IMR-90 (cell line): ENCODE measurements at regions not wholly inside any gene's neighbourhood (a gene's known extent, or its start where the extent isn't known, plus 50 kb on each side); places are given as distances from the start of the nearest gene placed in this dataset.

Experiments used
- ATAC-seq: fragments of 200-7000 bp; cut with Tn5 transposase; 2 replicates; pipeline ENCODE4 v1.9.1; 2020; ENCODE audit warnings: low read depth, mild to moderate bottlenecking, moderate library complexity
- BruUV-seq: library from RNA; stranded (reverse); fragments of 400-500 nt; replicated peaks from 2 replicates; lab custom pipeline; 2021; lab: Mats Ljungman, UMichigan
- CTCF ChIA-PET: fragments of 300-600 bp; formaldehyde crosslinking; extraction: SDS; loops from one replicate; lab custom pipeline; 2021; ENCODE audit warnings: antibody characterized with exemption; lab: Yijun Ruan, JAX
- POLR2A ChIA-PET: fragments of 300-600 bp; sonication (Branson Sonifier 250); formaldehyde crosslinking; loops from one replicate; lab custom pipeline; 2022; ENCODE audit warnings: antibody characterized with exemption; ENCODE audit not compliant: unreplicated experiment; lab: Charles Lee
- DNase-seq: peaks from one replicate; pipeline ENCODE4 v3.0.0; 2013
- H2AFZ ChIP-seq: replicated peaks from 2 replicates; pipeline ENCODE3; 2013; ENCODE audit warnings: low read length, mild to moderate bottlenecking; ENCODE audit not compliant: poor library complexity
- H2AK5ac ChIP-seq: 2 replicates; pipeline ENCODE4 v1.6.1; 2013; ENCODE audit warnings: low read depth, low read length, inconsistent platforms
- H2AK9ac ChIP-seq: replicated peaks from 2 replicates; pipeline ENCODE3; 2013; ENCODE audit warnings: mild to moderate bottlenecking, low read depth, low read length, moderate library complexity; ENCODE audit not compliant: poor library complexity
- H2BK120ac ChIP-seq: 2 replicates; pipeline ENCODE4 v1.6.1; 2013; ENCODE audit warnings: low read depth, low read length, inconsistent platforms
- H2BK15ac ChIP-seq: 3 replicates; pipeline ENCODE4 v1.6.1; 2013; ENCODE audit warnings: low read depth, low read length, inconsistent platforms
- H2BK20ac ChIP-seq: 2 replicates; pipeline ENCODE4 v1.6.1; 2013; ENCODE audit warnings: low read depth, mild to moderate bottlenecking, inconsistent platforms, low read length, moderate library complexity
- H2BK5ac ChIP-seq: 2 replicates; pipeline ENCODE4 v1.6.1; 2013; ENCODE audit warnings: mild to moderate bottlenecking, low read depth, low read length, inconsistent platforms; ENCODE audit not compliant: poor library complexity, severe bottlenecking
- H3K14ac ChIP-seq: replicated peaks from 2 replicates; pipeline ENCODE4 v1.6.1; 2013; ENCODE audit warnings: low read depth, low read length, inconsistent platforms
- H3K18ac ChIP-seq: 2 replicates; pipeline ENCODE4 v1.6.1; 2013; ENCODE audit warnings: low read depth, low read length, control low read depth
- H3K23ac ChIP-seq: 2 replicates; pipeline ENCODE4 v1.6.1; 2013; ENCODE audit warnings: low read depth, low read length, inconsistent platforms
- H3K27ac ChIP-seq: 2 replicates; pipeline ENCODE4 v1.5.1; 2013; ENCODE audit warnings: mild to moderate bottlenecking, control low read depth, low read length; ENCODE audit not compliant: insufficient read depth
- H3K27me3 ChIP-seq: 2 replicates; pipeline ENCODE4 v1.6.1; 2013; ENCODE audit warnings: low read length; ENCODE audit not compliant: control insufficient read depth, insufficient read depth
- H3K36me3 ChIP-seq: 2 replicates; pipeline ENCODE4 v1.6.1; 2013; ENCODE audit warnings: low read length, mixed read lengths; ENCODE audit not compliant: control insufficient read depth, insufficient read depth
- H3K4ac ChIP-seq: 2 replicates; pipeline ENCODE4 v1.6.1; 2013; ENCODE audit warnings: low read depth, low read length, inconsistent platforms
- H3K4me1 ChIP-seq: 2 replicates; pipeline ENCODE4 v1.6.1; 2013; ENCODE audit warnings: low read length, mixed read lengths; ENCODE audit not compliant: control insufficient read depth, insufficient read depth
- H3K4me2 ChIP-seq: 2 replicates; pipeline ENCODE4 v1.6.1; 2013; ENCODE audit warnings: low read depth, mild to moderate bottlenecking, control low read depth, low read length, moderate library complexity
- H3K4me3 ChIP-seq: 2 replicates; pipeline ENCODE4 v1.5.1; 2013; ENCODE audit warnings: low read depth, mild to moderate bottlenecking, control low read depth, low read length, moderate library complexity; ENCODE audit not compliant: insufficient read depth
- H3K56ac ChIP-seq: 2 replicates; pipeline ENCODE4 v1.6.1; 2013; ENCODE audit warnings: low read length, inconsistent platforms; ENCODE audit not compliant: insufficient read depth; ENCODE audit errors: extremely low read depth
- H3K79me1 ChIP-seq, 2 experiments: 2 replicates each; pipeline ENCODE4 v1.6.1; 2013; ENCODE audit warnings: low read length in 2 of 2, inconsistent platforms in 1 of 2, low read depth in 1 of 2
- H3K9ac ChIP-seq: 2 replicates; pipeline ENCODE4 v1.6.1; 2013; ENCODE audit warnings: low read depth, low read length, control low read depth
- H3K9me1 ChIP-seq: 2 replicates; pipeline ENCODE4 v1.6.1; 2013; ENCODE audit warnings: low read length, inconsistent platforms; ENCODE audit not compliant: insufficient read depth
- H3K9me3 ChIP-seq: 2 replicates; pipeline ENCODE4 v1.6.1; 2013; ENCODE audit warnings: low read length; ENCODE audit not compliant: control insufficient read depth, insufficient read depth
- H4K20me1 ChIP-seq: 2 replicates; pipeline ENCODE4 v1.6.1; 2013; ENCODE audit warnings: low read length, inconsistent platforms; ENCODE audit not compliant: insufficient read depth
- H4K5ac ChIP-seq: 2 replicates; pipeline ENCODE4 v1.6.1; 2013; ENCODE audit warnings: mild to moderate bottlenecking, low read depth, low read length, control low read depth
- H4K8ac ChIP-seq, 2 experiments: 2 replicates each; pipeline ENCODE4 v1.6.1; 2013; ENCODE audit warnings: low read depth in 2 of 2, low read length in 2 of 2, control low read depth in 1 of 2, inconsistent platforms in 1 of 2
- H4K91ac ChIP-seq: 2 replicates; pipeline ENCODE4 v1.6.1; 2013; ENCODE audit warnings: low read depth, low read length, inconsistent platforms; ENCODE audit not compliant: insufficient read depth
- CEBPB ChIP-seq: IDR thresholded peaks from 2 replicates; pipeline ENCODE4 v1.6.1; 2012; ENCODE audit warnings: low read depth, low read length, improper control_type of control experiment
- CHD1 ChIP-seq: IDR thresholded peaks from 2 replicates; pipeline ENCODE4 v1.6.1; 2012; ENCODE audit warnings: low read depth, low read length, improper control_type of control experiment
- FOS ChIP-seq: fragments of 150-350 bp; IDR thresholded peaks from 2 replicates; pipeline ENCODE4 v1.6.1; 2016; ENCODE audit warnings: low read depth, low read length
- MAFK ChIP-seq: IDR thresholded peaks from 2 replicates; pipeline ENCODE4 v1.6.1; 2012; ENCODE audit warnings: low read depth, low read length, improper control_type of control experiment
- MAZ ChIP-seq: IDR thresholded peaks from 2 replicates; pipeline ENCODE4 v1.6.1; 2012; ENCODE audit warnings: low read depth, mild to moderate bottlenecking, low read length, improper control_type of control experiment, moderate library complexity, borderline replicate concordance
- RCOR1 ChIP-seq: IDR thresholded peaks from 2 replicates; pipeline ENCODE4 v1.6.1; 2012; ENCODE audit warnings: mild to moderate bottlenecking, low read length, improper control_type of control experiment; ENCODE audit not compliant: insufficient replicate concordance
- RFX5 ChIP-seq: IDR thresholded peaks from 2 replicates; pipeline ENCODE4 v1.8.0; 2012; ENCODE audit warnings: low read depth, mild to moderate bottlenecking, low read length, moderate library complexity
- SMC3 ChIP-seq: fragments of 150-350 bp; IDR thresholded peaks from 2 replicates; pipeline ENCODE4 v1.6.1; 2016; ENCODE audit warnings: low read depth, mild to moderate bottlenecking, antibody characterized with exemption, low read length, moderate library complexity
- WGBS, 2 experiments: methylation state at CpG; one replicate each; pipeline versions ENCODE4 v1.1.5 to v1.1.7; 2013; ENCODE audit warnings: missing lambda C conversion rate in 2 of 2; ENCODE audit not compliant: insufficient read length in 1 of 2; ENCODE audit errors: extremely low coverage in 2 of 2; 5-methylcytosine and 5-hydroxymethylcytosine counted together
- dilution Hi-C: fragments of 300-500 bp; cut with HindIII; formaldehyde crosslinking; loops from one replicate; pipeline ENCODE4 v1.14.3; 2018; ENCODE audit warnings: low sequenced_read_pairs; ENCODE audit not compliant: unreplicated experiment
- in situ Hi-C: fragments of 300-500 bp; cut with MboI; formaldehyde crosslinking; loops from 3 replicates; pipeline ENCODE4 v1.14.3; 2019; ENCODE audit warnings: low sequenced_read_pairs, inconsistent platforms, mixed read lengths
- intact Hi-C: fragments of 100-400 bp; cut with micrococcal nuclease; formaldehyde crosslinking; loops from 2 replicates; pipeline ENCODE4 v1.10.0; 2022
- TF ChIP-seq, protein P1 (sequence below): fragments of 150-350 bp; IDR thresholded peaks from 2 replicates; pipeline ENCODE4 v1.6.1; 2017; ENCODE audit warnings: mild to moderate bottlenecking, antibody characterized with exemption, low read length, low read depth

DNA sequence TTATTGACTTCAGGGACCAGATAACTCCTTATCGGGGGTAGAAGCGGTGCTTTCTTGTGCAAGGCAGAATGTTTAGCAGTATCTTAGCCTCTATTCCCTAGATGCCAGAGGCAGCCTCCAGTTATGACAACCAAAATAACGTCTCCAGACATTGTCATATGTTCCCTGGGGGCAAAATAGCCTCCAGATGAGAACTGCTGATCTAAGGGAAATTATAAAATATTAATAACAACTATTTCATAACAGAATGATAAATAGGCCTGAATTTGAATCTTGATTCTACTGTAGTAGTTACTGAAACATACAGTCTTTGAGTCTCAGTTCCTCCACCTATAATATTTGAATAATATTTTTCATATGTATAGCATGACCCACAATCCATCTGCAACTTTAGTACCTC lies 1431.3 kb downstream of the ZPLD1 start:
- H2BK15ac ChIP-seq = no peak overlapping the region
- H4K8ac ChIP-seq = no peak overlapping the region
- no peak overlapping the region for H3K4me3 ChIP-seq
- no peak overlapping the region for H3K4me2 ChIP-seq
- in situ Hi-C loops (no loop called here), intact Hi-C loops (no loop called here), dilution Hi-C loops (no loop called here)
- H3K14ac ChIP-seq = no peak overlapping the region
- H3K36me3 ChIP-seq = no peaks in the 10 kb centered on the region
- no peak overlapping the region for H3K56ac ChIP-seq
- WGBS, 2 experiments = no CpG with 5 or more reads among the region's 3 CpGs
- DNase-seq (no peak), ATAC-seq (no peak)
- H3K79me1 ChIP-seq = no peaks in the 10 kb centered on the region
- H4K5ac ChIP-seq = no peak overlapping the region
- H3K18ac ChIP-seq = no peak overlapping the region
- CTCF ChIA-PET = no interaction called here
- POLR2A ChIA-PET = no interaction called here
- TF ChIP-seq CEBPB (no peak), MAFK (peak; percentile 70), RCOR1 (no peak), MAZ (no peak), FOS (no peak), RFX5 (no peak), CHD1 (no peak), SMC3 (no peak)
- TF ChIP-seq, protein P1, sequence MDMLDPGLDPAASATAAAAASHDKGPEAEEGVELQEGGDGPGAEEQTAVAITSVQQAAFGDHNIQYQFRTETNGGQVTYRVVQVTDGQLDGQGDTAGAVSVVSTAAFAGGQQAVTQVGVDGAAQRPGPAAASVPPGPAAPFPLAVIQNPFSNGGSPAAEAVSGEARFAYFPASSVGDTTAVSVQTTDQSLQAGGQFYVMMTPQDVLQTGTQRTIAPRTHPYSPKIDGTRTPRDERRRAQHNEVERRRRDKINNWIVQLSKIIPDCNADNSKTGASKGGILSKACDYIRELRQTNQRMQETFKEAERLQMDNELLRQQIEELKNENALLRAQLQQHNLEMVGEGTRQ = no peak
- H3K4me1 ChIP-seq = no peaks in the 10 kb centered on the region
- H3K9me1 ChIP-seq = no peaks in the 10 kb centered on the region
- no peak overlapping the region for H2BK120ac ChIP-seq
- no peak overlapping the region for H2BK20ac ChIP-seq
- H3K9ac ChIP-seq = no peak overlapping the region
- H3K4ac ChIP-seq = no peak overlapping the region
- H3K9me3 ChIP-seq = no peaks in the 10 kb centered on the region; the same call in 1 of the 2 replicates
- no peak overlapping the region for H3K27ac ChIP-seq
- no peak overlapping the region for H2AK5ac ChIP-seq
- H4K91ac ChIP-seq = no peak overlapping the region
- H3K27me3 ChIP-seq = no peaks in the 10 kb centered on the region
- BruUV-seq = no TSS peak
- no peak overlapping the region for H3K23ac ChIP-seq
- H2BK5ac ChIP-seq = no peak overlapping the region
- H2AK9ac ChIP-seq = no peak overlapping the region
- H4K20me1 ChIP-seq = no peaks in the 10 kb centered on the region
- no peak overlapping the region for H2AFZ ChIP-seq
